Right lobe of liver (tissue), 6 donors: ENCODE measurements at regions not wholly inside any gene's neighbourhood (a gene's known extent, or its start where the extent isn't known, plus 50 kb on each side); places are given as distances from the start of the nearest gene placed in this dataset.
"Not testable (repeated sequence)": the region's sequence is repeated elsewhere in the genome, so short reads cannot be mapped to it uniquely, and the experiment has no call there.

Experiments used
- ATAC-seq, 4 donors: fragments of 200-7000 bp; cut with Tn5 transposase; one replicate each; pipeline ENCODE4 v1.9.1; 2020; ENCODE audit warnings: mild to moderate bottlenecking in 4 of 4, moderate library complexity in 4 of 4
- DNase-seq, 3 donors: peaks; one replicate each; pipeline ENCODE4 v3.0.0-alpha.2; 2020
- H3K27ac ChIP-seq, 3 donors: fragments of 200-600 bp; one replicate each; pipeline ENCODE4 v1.8.0; 2022
- H3K27me3 ChIP-seq, 2 donors: fragments of 200-600 bp; one replicate each; pipeline ENCODE4 v1.8.0; 2022
- H3K36me3 ChIP-seq, 4 donors: fragments of 200-600 bp; sonication (generic) in 1 of 4; one replicate each; pipeline versions ENCODE4 v1.5.1 to v1.8.0; 2017 to 2022; ENCODE audit warnings: control low read depth in 1 of 4
- H3K4me1 ChIP-seq, 4 donors: fragments of 200-600 bp; sonication (generic) in 1 of 4; one replicate each; pipeline versions ENCODE4 v1.5.1 to v1.8.0; 2017 to 2022; ENCODE audit warnings: control low read depth in 1 of 4
- H3K4me3 ChIP-seq, 3 donors: fragments of 200-600 bp; one replicate each; pipeline ENCODE4 v1.8.0; 2022
- H3K9me3 ChIP-seq, 4 donors: fragments of 200-600 bp; sonication (generic) in 1 of 4; one replicate each; pipeline versions ENCODE4 v1.5.1 to v1.8.0; 2017 to 2022; ENCODE audit warnings: control low read depth in 1 of 4
- WGBS: methylation state at CpG from one replicate; pipeline ENCODE4 v1.1.6; 2018; ENCODE audit warnings: low coverage, low lambda C conversion rate; ENCODE audit not compliant: insufficient coverage; ENCODE audit errors: missing lambda C conversion rate; 5-methylcytosine and 5-hydroxymethylcytosine counted together
- intact Hi-C, 2 donors: fragments of 100-400 bp; cut with DNase I; formaldehyde crosslinking; loops; one replicate each; pipeline versions ENCODE4 v1.11.2 to v1.14.1; 2022
- donor health status: DM: no; HTN: yes; CAD: no.
- donor health status: DM: no; HTN: no; CAD: no.
- donor health status: DM: no; HTN: no; CAD: no.
- donor health status: DM: no; HTN: yes; CAD: no.
- donor health status: DM: no; HTN: yes; CAD: no.

- H3K4me1 ChIP-seq = not testable (repeated sequence)
These were observed 457.1 kb downstream of the TGIF2LY start for GRCh38 chrY:4035801-4036511.

More at GRCh38 chrY:4035801-4036511, 457.1 kb downstream of the TGIF2LY start:
- no CpG with 5 or more reads among the region's 6 CpGs for WGBS
- intact Hi-C loops, H3K4me3 ChIP-seq, H3K36me3 ChIP-seq, DNase-seq, H3K9me3 ChIP-seq, H3K27ac ChIP-seq, H3K27me3 ChIP-seq: not testable (repeated sequence)
- peak in 1 of 4 donors; percentile 57 for ATAC-seq
